ENCODE measurements at regions not wholly inside any gene's neighbourhood (a gene's known extent, or its start where the extent isn't known, plus 50 kb on each side); places are given as distances from the start of the nearest gene placed in this dataset.

DNA sequence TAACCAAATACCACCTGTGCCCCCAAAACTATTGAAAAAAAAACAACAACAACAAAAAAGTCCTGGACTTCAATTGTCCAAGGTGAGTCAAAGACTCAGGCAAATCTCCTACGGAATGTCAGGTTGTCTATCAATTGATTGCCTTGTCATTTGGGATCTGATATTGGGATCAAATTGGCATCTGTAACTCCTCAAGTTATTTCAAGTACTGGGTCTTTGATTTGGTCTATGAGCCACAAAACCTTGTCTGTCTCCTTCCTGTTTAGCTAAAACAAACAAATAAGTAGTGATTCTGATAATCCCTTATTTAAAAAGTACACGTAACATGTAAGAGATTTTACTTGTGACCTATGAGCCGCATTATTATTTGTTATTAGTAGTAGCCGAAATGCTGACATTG, 231.6 kb upstream of the ZNF217 start:
- no peak overlapping the region for H3K4me3 ChIP-seq
- no peaks in the 10 kb centered on the region for H3K9me3 ChIP-seq
- TF ChIP-seq, protein P1, sequence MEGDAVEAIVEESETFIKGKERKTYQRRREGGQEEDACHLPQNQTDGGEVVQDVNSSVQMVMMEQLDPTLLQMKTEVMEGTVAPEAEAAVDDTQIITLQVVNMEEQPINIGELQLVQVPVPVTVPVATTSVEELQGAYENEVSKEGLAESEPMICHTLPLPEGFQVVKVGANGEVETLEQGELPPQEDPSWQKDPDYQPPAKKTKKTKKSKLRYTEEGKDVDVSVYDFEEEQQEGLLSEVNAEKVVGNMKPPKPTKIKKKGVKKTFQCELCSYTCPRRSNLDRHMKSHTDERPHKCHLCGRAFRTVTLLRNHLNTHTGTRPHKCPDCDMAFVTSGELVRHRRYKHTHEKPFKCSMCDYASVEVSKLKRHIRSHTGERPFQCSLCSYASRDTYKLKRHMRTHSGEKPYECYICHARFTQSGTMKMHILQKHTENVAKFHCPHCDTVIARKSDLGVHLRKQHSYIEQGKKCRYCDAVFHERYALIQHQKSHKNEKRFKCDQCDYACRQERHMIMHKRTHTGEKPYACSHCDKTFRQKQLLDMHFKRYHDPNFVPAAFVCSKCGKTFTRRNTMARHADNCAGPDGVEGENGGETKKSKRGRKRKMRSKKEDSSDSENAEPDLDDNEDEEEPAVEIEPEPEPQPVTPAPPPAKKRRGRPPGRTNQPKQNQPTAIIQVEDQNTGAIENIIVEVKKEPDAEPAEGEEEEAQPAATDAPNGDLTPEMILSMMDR (IDR thresholded peaks at IDR 0.05), result no peak
- intact Hi-C loops (cut with DNase I; ENCODE audit: low total_unique reads), result no loop called here
- H3K27ac ChIP-seq, result no peak overlapping the region
- H3K36me3 ChIP-seq, result no peaks in the 10 kb centered on the region
- H3K27me3 ChIP-seq, result no peaks in the 10 kb centered on the region
- H3K4me1 ChIP-seq, result peaks cover 0 to 30% (median 16%) of the 10 kb centered on the region in 4 donors
- no peak for DNase-seq

DNA sequence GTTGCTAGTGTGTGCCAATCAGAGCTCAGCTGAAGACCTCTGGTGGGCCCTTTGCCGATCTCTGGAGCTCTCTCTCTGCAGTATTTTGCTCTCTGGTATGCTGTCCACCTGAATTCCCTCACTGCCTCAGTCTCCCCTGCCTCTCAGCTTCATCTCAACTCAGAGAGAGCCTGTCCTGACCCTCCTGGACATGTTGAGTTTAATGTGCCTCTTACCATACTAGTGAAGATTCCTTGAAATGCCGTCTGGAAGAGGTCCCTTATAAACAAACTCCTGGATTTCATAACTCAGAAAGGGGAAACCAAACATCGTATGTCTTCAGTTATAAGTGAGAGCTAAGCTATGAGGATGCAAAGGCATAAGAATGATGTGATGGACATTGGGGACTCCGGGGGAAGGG, 231.1 kb upstream of the ZNF217 start:
- DNase-seq, result no peak
- no peaks in the 10 kb centered on the region for H3K36me3 ChIP-seq
- H3K4me1 ChIP-seq, result peaks cover 0 to 25% (median 11%) of the 10 kb centered on the region in 4 donors
- no peaks in the 10 kb centered on the region for H3K27me3 ChIP-seq
- no peaks in the 10 kb centered on the region for H3K9me3 ChIP-seq
- intact Hi-C loops (cut with DNase I; ENCODE audit: low total_unique reads), result no loop called here
- TF ChIP-seq, protein P1 (IDR thresholded peaks at IDR 0.05), result no peak
- H3K27ac ChIP-seq, result no peak overlapping the region
- H3K4me3 ChIP-seq, result no peak overlapping the region

DNA sequence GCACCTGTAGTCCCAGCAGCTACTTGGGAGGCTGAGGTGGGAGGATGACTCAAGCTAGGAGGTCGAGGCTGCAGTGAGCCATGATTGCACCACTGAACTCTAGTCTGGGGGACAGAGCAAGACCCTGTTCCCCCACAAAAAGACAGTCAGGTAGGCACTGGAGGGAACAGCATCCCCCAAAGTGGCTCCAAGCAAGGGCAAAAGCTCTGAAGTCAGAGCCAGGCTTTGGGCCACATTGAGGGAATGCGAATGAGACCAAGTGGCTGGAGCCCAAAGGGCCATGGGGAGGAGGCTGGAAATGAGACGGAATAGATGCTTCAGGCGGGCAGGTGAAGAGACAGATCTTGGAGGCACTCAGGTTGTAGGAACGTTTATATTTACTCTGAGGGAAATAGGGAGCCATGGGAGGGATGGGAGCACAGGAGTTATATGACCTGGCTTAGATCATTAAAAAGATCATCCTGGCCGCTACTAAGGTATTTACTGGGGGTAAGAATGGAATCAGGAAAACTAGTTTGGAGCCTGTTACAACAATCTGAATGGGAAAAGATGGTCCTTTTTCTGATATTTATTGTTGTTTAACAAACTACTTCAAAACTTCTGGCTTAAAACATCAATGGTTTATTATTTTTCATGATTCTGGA, 229.6 kb upstream of the ZNF217 start:
- no peak for DNase-seq
- no peaks in the 10 kb centered on the region for H3K27me3 ChIP-seq
- peaks cover 0 to 12% (median 7%) of the 10 kb centered on the region in 4 donors for H3K4me1 ChIP-seq
- TF ChIP-seq, protein P1 (IDR thresholded peaks at IDR 0.05), result no peak
- intact Hi-C loops (cut with DNase I; ENCODE audit: low total_unique reads), result no loop called here
- H3K9me3 ChIP-seq, result peaks cover 0 to 4% (median 3%) of the 10 kb centered on the region in 3 donors
- H3K4me3 ChIP-seq, result no peak overlapping the region
- H3K27ac ChIP-seq, result no peak overlapping the region
- H3K36me3 ChIP-seq, result no peaks in the 10 kb centered on the region

DNA sequence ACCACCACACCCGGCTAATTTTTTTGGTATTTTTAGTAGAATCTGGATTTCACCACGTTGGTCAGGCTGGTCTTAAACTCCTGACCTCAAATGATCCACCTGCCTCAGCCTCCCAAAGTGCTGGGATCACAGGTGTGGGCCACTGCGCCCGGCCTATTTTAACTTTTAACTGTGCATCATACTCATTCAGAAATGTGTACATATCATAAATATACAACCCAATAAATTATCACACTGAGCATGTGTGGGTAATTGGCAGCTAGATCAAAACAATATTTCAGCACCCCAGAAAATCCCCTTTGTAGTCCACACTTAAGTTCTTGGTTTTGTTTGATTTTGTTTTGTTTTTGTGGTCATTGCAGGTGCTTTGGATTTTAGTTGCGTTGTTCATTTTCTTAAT, 228.9 kb upstream of the ZNF217 start:
- Histone ChIP-seq H3K9me3 (peaks cover 0 to 4% (median 3%) of the 10 kb centered on the region in 3 donors), H3K36me3 (no peaks in the 10 kb centered on the region), H3K27me3 (no peaks in the 10 kb centered on the region), H3K27ac (no peak overlapping the region), H3K4me3 (no peak overlapping the region), H3K4me1 (peaks cover 0 to 6% (median 1%) of the 10 kb centered on the region in 4 donors)
- DNase-seq, result no peak
- intact Hi-C loops (cut with DNase I; ENCODE audit: low total_unique reads), result no loop called here
- TF ChIP-seq, protein P1 (IDR thresholded peaks at IDR 0.05), result no peak

DNA sequence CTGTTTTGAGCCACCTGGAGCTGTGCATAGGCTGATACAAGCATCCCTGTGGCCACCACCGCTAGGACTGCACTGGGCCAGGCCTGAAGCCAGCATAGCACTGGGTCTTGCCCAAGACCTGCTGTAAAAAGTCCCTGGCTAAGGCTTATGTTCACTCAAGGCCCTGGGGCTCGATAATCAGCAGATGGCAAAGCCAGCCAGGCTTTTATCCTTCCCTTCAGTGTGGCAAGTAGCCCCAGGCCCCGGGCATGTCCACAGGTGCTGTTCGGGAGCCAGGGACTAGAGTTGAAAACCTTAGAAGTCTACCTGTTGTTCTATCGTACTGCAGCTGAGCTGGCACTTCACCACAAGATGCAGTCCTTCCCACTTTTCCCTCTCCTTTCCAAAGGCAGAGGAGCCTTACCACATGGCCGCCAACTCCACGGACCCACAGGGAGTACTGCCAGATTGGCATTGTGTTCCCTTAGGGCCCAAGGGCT, 226.4 kb upstream of the ZNF217 start:
- intact Hi-C loops (cut with DNase I; ENCODE audit: low total_unique reads), result no loop called here
- TF ChIP-seq, protein P1 (IDR thresholded peaks at IDR 0.05), result no peak
- no peak overlapping the region for H3K27ac ChIP-seq
- H3K4me1 ChIP-seq, result no peaks in the 10 kb centered on the region
- H3K9me3 ChIP-seq, result peaks cover 0 to 4% (median 3%) of the 10 kb centered on the region in 3 donors
- no peaks in the 10 kb centered on the region for H3K36me3 ChIP-seq
- H3K4me3 ChIP-seq, result no peak overlapping the region
- DNase-seq, result no peak
- no peaks in the 10 kb centered on the region for H3K27me3 ChIP-seq
